GM18507 (cell line): ENCODE measurements at regions not wholly inside any gene's neighbourhood (a gene's known extent, or its start where the extent isn't known, plus 50 kb on each side); places are given as distances from the start of the nearest gene placed in this dataset.
"Not testable (repeated sequence)": the region's sequence is repeated elsewhere in the genome, so short reads cannot be mapped to it uniquely, and the experiment has no call there.

Source experiments
- DNase-seq: peaks from one replicate; pipeline ENCODE4 v3.0.0; 2011; ENCODE audit warnings: low read depth; ENCODE audit not compliant: insufficient read length; ENCODE audit errors: extremely low spot score
- FAIRE-seq: peaks from 2 replicates; lab custom pipeline; 2011; peaks lifted over from hg19 to GRCh38; lab: Jason Lieb, UNC

DNA sequence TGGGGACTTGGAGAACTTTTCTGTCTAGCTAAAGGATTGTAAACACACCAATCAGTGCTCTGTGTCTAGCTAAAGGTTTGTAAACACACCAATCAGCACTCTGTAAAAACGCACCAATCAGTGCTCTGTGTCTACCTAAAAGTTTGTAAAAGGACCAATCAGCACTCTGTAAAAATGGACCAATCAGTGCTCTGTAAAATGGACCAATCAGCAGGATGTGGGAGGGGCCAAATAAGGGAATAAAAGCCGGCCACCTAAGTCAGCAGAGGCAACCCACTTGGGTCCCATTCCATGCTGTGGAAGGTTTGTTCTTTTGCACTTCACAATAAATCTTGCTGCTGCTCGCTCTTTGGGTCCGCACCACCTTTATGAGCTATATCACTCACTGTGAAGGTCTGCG is 1709.4 kb upstream of the PIK3C3 start:
- FAIRE-seq, DNase-seq: not testable (repeated sequence)

DNA sequence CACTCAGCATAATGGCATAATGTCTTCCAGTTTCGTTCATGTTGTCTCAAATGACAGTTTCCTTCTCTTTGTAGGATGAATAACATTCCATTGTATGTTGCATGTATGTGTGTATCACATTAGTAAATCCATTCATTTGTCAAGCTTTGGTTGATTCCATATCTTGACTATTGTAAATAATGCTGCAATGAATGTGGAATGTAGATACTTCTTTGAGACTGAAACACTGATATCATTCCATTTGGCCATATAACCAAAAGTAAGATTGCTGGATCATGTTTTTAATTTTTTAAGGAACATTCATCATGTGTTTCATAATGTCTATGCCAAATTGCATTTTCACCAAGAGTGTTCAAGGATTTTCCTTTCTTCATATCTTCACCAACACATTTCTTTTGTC is 1711.4 kb upstream of the PIK3C3 start:
- FAIRE-seq (no peak), DNase-seq (no peak)

GRCh38 chr18:40235836-40236235 is 1719.2 kb upstream of the PIK3C3 start:
- DNase-seq: no peak
- FAIRE-seq: no peak

GRCh38 chr18:40235323-40235722 is 1719.7 kb upstream of the PIK3C3 start:
- no peak for FAIRE-seq
- no peak for DNase-seq

DNA sequence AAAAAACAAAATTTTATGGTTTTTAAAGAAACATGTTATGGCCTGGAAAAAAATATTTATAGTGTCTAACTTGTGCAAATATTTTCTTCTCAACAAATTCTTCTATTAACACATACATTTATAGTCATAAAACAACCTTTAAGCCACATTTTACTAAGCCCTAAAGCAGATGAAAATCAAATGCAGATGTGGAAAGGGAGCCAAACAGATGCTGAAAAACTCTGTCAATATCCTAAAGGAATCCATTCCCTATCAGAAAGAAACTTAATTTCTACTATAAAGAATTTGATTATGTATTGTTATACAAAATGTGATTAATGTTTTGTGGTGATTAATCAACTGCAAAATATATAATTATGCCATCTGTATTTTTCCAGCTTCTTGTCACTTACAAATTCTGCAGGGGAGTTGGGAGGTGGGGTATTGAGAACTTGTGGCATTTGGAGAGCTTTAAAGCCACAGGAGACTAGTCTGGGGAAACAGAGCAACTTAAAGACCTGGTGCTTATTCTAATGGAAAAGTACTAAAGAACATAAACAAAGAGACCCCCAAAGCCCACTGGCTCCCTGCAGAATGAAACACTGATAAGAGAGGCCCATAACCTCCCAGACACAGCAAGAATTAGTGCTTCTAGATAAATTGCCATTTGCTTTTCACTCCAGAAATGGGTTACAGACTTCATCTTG is 1721.0 kb upstream of the PIK3C3 start:
- DNase-seq (no peak), FAIRE-seq (no peak)

- no peak for DNase-seq
- no peak for FAIRE-seq
Observed at GRCh38 chr18:40222776-40223175, 1732.3 kb upstream of the PIK3C3 start.

DNA sequence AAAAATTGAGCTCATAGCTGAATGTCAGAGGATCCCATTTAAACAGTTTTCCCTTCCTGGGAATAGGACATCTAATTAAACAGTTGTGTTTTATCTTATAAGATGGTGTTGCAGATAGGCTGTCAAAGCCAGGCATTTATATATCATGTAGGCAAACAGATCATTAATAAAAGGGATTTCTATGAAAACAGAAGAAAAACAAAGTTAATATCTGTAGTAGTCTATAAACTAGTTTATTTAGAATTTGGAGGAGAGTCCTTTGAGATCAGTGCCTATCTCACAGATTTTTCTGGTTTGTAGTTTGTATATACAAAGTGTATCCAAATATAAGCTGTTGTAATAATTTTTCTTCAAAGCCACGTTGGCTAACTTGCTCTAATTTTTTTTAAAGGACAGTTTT is 1738.2 kb upstream of the PIK3C3 start:
- DNase-seq (no peak), FAIRE-seq (no peak)

- FAIRE-seq (no peak), DNase-seq (no peak)
Observed at GRCh38 chr18:40215979-40216378, 1739.1 kb upstream of the PIK3C3 start.

DNA sequence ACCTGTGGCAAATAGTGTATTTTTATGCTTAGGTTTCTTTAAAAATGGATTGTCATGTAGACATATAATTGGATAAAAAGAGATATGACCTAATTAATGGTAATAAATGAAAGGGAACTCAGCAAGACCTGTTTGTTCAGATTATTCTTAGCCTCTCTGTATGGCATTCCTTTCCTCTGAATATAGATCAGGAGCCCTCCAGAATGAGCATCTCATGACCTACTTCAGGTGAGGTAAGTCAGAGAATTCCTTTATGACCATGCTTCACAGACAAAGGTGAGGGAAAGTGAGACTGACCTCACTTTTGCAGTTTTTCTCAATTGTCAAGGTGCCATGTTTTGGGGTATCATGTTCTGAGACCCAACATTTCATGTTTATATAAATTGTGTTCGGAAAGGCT is 1744.3 kb upstream of the PIK3C3 start:
- no peak for FAIRE-seq

GRCh38 chr18:40208958-40209357 is 1746.1 kb upstream of the PIK3C3 start:
- FAIRE-seq (no peak), DNase-seq (no peak)

More for the DNA sequence above, 1744.3 kb upstream of the PIK3C3 start:
- no peak for DNase-seq

GRCh38 chr18:40197711-40198110 is 1757.3 kb upstream of the PIK3C3 start:
- FAIRE-seq: no peak
- DNase-seq: no peak

GRCh38 chr18:40186677-40187076 is 1768.4 kb upstream of the PIK3C3 start:
- FAIRE-seq: no peak
- DNase-seq: no peak

GRCh38 chr18:40179729-40180461 is 1775.1 kb upstream of the PIK3C3 start:
- no peak for FAIRE-seq
- no peak for DNase-seq

- no peak for DNase-seq
- FAIRE-seq: no peak
Observed at GRCh38 chr18:40168026-40168425, 1787.0 kb upstream of the PIK3C3 start.

- no peak for FAIRE-seq
- DNase-seq: no peak
Observed at GRCh38 chr18:40163254-40163653, 1791.8 kb upstream of the PIK3C3 start.

- no peak for FAIRE-seq
- DNase-seq: no peak
Observed at GRCh38 chr18:40160361-40160760, 1794.7 kb upstream of the PIK3C3 start.

GRCh38 chr18:40159141-40160017 is 1795.7 kb upstream of the PIK3C3 start:
- FAIRE-seq: no peak
- DNase-seq: no peak

DNA sequence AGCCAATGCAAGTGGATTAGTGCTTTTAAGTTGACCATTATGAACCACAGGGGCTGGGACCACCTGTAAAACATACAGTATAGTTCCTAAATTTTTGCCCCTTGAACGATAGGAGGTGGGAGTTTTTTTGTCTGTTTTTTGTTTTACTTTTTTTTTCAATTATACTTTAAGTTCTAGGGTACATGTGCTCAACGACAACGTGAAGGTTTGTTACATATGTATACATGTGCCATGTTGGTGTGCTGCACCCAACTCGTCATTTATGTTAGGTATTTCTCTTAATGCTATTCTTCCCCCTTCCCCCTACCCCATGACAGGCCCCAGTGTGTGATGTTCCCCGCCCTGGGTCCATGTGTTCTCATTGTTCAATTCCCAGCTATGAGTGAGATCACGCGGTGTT is 1797.9 kb upstream of the PIK3C3 start:
- FAIRE-seq: no peak
- no peak for DNase-seq

- FAIRE-seq (no peak), DNase-seq (no peak)
Observed at GRCh38 chr18:40152859-40153258, 1802.2 kb upstream of the PIK3C3 start.

DNA sequence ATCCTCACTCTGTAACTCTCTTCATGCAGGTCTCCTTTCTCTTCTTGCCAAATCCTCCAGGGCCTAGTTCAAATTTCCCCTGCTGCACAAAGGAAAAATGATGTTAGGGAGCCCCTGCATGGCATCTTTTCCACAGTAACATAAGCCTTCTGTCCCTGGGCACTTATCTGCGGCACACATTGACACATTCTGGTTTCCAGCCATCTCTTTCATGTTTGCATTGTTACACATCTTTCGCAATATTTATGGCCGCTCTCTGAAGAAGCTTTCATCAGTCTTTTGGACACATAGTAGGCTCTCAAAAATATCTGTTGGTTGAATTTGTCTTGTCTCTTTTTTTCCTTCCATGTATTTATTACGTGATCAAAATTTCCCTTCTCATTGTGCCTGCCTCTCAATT is 1806.1 kb upstream of the PIK3C3 start:
- DNase-seq (no peak), FAIRE-seq (no peak)
